Muscle of leg (tissue), 3 donors: ENCODE measurements at regions not wholly inside any gene's neighbourhood (a gene's known extent, or its start where the extent isn't known, plus 50 kb on each side); places are given as distances from the start of the nearest gene placed in this dataset.

Experiments
- DNase-seq: peaks from one replicate; pipeline ENCODE4 v3.0.0; 2013
- H3K27ac ChIP-seq: one replicate; pipeline ENCODE4 v1.5.1; 2013; ENCODE audit warnings: mild to moderate bottlenecking, low read length, control low read depth
- H3K27me3 ChIP-seq: one replicate; pipeline ENCODE4 v1.6.1; 2013; ENCODE audit warnings: low read length; ENCODE audit not compliant: control insufficient read depth, insufficient read depth
- H3K36me3 ChIP-seq: one replicate; pipeline ENCODE4 v1.6.1; 2013; ENCODE audit warnings: low read length; ENCODE audit not compliant: control insufficient read depth, insufficient read depth
- H3K4me1 ChIP-seq: one replicate; pipeline ENCODE4 v1.6.1; 2013; ENCODE audit warnings: low read length; ENCODE audit not compliant: control insufficient read depth, insufficient read depth
- H3K4me3 ChIP-seq: one replicate; pipeline ENCODE4 v1.5.1; 2013; ENCODE audit warnings: low read length, control low read depth
- H3K9me3 ChIP-seq: replicated peaks from 2 replicates; pipeline ENCODE4 v1.6.1; 2013; ENCODE audit warnings: low read depth, low read length; ENCODE audit not compliant: control insufficient read depth
- WGBS: methylation state at CpG from one replicate; pipeline ENCODE4 v1.1.5; 2013; ENCODE audit warnings: missing lambda C conversion rate; ENCODE audit not compliant: insufficient coverage; 5-methylcytosine and 5-hydroxymethylcytosine counted together

DNA sequence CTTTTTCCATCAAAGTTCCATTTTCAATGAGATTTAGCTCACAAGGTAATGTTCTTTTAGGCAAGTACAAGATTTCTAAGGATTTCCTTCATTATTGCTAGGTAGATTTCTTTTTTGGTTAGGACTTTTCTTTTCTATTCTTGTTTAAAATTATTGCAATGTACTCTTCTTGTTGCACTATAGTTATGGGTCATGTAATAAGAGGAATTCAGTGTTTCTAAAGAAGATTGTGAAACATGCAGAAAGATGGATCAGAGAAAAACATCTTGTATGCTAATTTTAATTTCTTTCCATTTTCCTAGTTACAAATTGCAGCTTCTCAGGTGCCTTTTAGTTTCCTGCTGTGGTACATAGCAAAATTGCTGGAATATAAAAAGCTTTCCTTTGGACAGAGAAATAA lies 56.1 kb downstream of the BTG1 start:
- Histone ChIP-seq H3K4me3 (no peak overlapping the region), H3K27me3 (no peaks in the 10 kb centered on the region), H3K36me3 (no peaks in the 10 kb centered on the region), H3K9me3 (no peaks in the 10 kb centered on the region), H3K27ac (no peak overlapping the region), H3K4me1 (no peaks in the 10 kb centered on the region)
- no peak for DNase-seq

DNA sequence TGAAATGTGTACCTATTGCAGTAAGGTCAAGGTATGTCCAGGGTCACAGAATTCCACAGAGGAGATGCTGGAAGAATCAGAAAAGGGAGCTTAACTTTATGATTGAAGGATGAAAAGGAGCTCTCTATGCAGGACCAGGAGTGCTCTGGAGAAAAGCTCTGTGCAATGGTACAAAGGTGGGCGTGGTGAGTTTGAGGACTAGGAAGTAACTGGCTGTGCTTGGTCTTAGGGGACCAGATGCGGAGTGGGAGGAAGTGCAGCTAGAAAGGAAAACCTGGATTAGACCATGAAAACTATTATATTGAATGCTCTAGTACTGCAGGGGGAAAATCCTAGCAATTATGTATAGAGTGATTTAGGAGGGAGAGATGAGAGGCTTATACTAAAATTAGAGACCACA lies 56.8 kb downstream of the BTG1 start:
- H3K27ac ChIP-seq, result no peak overlapping the region
- no peaks in the 10 kb centered on the region for H3K9me3 ChIP-seq
- no peaks in the 10 kb centered on the region for H3K36me3 ChIP-seq
- no CpG with 5 or more reads among the region's 2 CpGs for WGBS
- no peaks in the 10 kb centered on the region for H3K4me1 ChIP-seq
- no peak overlapping the region for H3K4me3 ChIP-seq
- DNase-seq, result peak; percentile 63
- H3K27me3 ChIP-seq, result no peaks in the 10 kb centered on the region

DNA sequence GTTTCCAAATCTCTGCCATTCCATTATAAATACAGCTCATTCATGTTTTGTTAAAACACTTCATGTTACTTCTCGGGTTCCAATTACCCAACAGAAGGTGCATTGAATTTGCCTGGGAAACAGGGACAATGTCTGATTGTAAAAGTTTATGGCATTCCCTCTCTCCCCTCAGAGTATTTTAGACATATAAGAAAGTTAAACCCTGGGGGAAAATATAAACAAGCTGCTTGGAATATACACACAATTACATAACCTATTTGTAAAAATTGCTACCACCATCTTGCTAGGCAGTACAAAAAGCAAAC lies 60.0 kb downstream of the BTG1 start:
- H3K9me3 ChIP-seq, result no peaks in the 10 kb centered on the region
- no peak for DNase-seq
- no peak overlapping the region for H3K4me3 ChIP-seq
- H3K4me1 ChIP-seq, result no peaks in the 10 kb centered on the region
- H3K27me3 ChIP-seq, result no peaks in the 10 kb centered on the region
- H3K27ac ChIP-seq, result no peak overlapping the region
- no CpG with 5 or more reads among the region's 1 CpG for WGBS
- no peaks in the 10 kb centered on the region for H3K36me3 ChIP-seq

DNA sequence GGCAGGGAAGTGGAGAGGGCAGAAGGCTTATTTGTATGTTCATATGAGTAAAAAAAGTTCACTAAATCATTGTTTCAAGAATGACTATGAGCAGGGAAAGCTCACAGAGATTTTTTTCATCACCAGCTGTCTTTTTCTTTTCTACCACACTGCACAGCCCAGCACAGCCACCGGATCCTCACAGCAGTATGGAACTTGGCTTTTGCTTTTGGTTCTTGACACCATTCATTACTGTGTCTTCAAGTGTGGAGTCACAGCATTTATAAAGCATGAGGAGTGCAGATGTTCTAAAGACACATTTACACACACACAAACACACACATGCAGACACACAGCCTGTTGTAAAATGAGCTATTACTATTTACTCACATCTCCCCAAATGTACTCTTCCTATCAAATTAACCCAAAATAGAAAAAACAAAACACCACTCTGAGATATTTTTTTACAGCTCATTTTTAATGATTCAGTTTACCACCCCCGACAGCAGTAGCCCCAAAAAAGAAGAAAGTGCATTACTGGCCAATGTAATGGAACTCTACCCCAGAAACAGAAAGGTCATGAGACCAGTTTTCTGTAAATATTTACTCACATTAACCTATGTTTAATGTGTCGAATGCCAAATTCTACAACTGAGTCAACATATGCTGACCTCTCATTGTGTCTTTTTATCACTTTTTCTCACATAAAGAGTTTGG lies 60.5 kb downstream of the BTG1 start:
- Histone ChIP-seq H3K4me3 (no peak overlapping the region), H3K4me1 (no peaks in the 10 kb centered on the region), H3K27me3 (no peaks in the 10 kb centered on the region), H3K27ac (no peak overlapping the region), H3K9me3 (no peaks in the 10 kb centered on the region), H3K36me3 (no peaks in the 10 kb centered on the region)
- peak; percentile 26 for DNase-seq
- 17% methylated on average over 1 of the region's 3 CpGs for WGBS

DNA sequence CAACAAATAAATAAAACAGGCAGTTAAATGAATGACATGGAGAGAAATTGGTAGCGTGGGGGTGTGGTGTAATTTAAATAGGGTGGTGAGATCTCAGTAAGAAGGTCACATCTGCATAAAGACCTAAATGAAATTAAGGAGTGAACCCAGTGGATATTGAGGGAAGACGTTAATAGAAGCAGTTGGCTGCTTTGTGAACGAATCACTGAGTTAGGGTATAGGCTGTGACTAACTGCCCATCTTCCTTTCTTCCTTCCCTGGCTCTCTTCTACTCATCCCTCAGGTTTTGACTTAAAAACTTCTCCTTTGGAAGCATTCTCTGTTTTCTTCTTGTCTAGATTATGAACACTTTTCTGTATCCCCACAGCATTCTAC lies 64.7 kb downstream of the BTG1 start:
- H3K4me3 ChIP-seq, result no peak overlapping the region
- no peaks in the 10 kb centered on the region for H3K36me3 ChIP-seq
- DNase-seq, result no peak
- no peaks in the 10 kb centered on the region for H3K4me1 ChIP-seq
- H3K9me3 ChIP-seq, result no peaks in the 10 kb centered on the region
- WGBS, result no CpG with 5 or more reads among the region's 3 CpGs
- H3K27me3 ChIP-seq, result no peaks in the 10 kb centered on the region
- no peak overlapping the region for H3K27ac ChIP-seq

DNA sequence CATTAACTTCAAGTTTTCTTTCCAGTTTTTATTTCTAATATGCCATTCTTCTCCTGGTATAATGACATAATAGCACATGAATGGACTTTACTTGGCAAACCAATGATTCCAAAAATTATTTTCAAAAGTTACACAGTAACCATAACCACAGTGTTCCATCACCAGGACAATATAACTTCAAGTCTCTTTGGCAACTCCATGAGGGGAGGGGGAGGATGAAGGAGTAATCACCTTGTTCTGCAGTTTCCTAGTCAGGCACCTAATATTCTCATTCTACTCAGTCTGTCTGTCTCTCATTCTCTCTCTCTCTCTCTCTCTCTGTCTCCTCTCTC lies 66.6 kb downstream of the BTG1 start:
- no peaks in the 10 kb centered on the region for H3K27me3 ChIP-seq
- no peak overlapping the region for H3K27ac ChIP-seq
- no peaks in the 10 kb centered on the region for H3K4me1 ChIP-seq

DNA sequence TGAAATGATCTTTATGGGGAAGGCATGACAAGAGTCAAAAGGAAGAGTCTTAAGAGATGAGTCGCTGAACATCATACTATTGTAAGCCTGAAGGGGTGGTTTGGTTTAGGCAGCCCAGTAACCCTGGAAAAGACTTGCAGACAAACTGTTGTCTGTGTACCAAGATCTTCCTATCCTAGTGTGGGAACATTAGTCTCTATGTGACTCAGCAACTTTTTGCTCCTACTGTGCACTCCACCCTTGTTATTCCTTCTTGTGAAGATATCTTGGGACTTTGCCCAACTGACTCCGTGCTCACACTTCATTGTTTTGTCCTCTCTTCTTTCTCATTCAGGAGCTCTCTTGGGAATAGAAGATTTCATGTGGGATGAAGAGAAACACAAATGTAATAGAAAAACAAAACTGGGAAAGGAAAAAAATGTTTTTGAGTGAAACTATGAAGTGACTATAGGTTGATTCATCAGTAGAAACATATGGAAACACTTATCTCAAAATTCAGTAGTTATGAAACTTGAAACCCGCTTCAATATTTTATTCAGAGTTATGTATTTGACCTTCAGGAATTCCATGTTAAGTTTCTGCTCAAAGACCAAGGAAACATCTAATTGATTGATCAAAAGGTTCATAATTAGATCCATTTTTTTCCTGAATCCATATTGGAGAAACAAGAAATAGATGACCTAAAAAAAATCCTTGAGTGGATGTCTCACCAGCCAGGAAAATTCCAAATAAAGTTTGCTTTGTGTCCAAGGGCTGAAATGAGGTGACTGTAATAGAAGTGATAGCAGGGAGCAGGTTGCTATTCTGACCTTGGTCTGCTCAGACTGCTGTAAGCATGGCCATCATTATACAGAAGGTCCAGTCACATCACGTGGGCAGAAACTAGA lies 67.2 kb downstream of the BTG1 start:
- Histone ChIP-seq H3K27ac (no peak overlapping the region), H3K36me3 (no peaks in the 10 kb centered on the region), H3K9me3 (no peaks in the 10 kb centered on the region), H3K4me3 (no peak overlapping the region), H3K4me1 (no peaks in the 10 kb centered on the region), H3K27me3 (no peaks in the 10 kb centered on the region)
- peak; percentile 86 for DNase-seq
- no CpG with 5 or more reads among the region's 4 CpGs for WGBS

More for the DNA sequence above, 66.6 kb downstream of the BTG1 start:
- H3K36me3 ChIP-seq, result no peaks in the 10 kb centered on the region
- no peak for DNase-seq
- H3K4me3 ChIP-seq, result no peak overlapping the region
- no peaks in the 10 kb centered on the region for H3K9me3 ChIP-seq

DNA sequence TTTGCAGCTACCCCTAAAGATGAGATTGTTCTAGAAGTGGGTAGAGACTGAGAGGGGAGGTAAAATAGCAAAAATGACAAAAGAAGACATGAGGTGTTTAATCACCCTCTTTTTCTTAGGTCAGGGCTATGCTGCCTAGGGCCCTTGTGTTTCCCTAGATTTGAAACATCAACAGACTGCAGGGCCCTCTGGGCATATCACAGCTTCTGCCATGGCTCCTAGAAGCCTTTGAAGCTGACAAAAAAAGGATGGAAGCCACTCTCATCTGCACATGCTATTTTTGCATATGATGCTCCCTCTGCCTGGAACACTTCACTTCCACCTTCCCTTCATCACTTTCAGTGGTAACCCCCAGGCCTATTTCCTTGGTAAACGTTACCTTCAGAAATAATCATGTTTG lies 68.1 kb downstream of the BTG1 start:
- Histone ChIP-seq H3K36me3 (no peaks in the 10 kb centered on the region), H3K4me3 (no peak overlapping the region), H3K4me1 (no peaks in the 10 kb centered on the region), H3K27me3 (no peaks in the 10 kb centered on the region), H3K9me3 (no peaks in the 10 kb centered on the region), H3K27ac (no peak overlapping the region)
- DNase-seq, result no peak
- 89% methylated on average over 1 of the region's 1 CpG for WGBS

DNA sequence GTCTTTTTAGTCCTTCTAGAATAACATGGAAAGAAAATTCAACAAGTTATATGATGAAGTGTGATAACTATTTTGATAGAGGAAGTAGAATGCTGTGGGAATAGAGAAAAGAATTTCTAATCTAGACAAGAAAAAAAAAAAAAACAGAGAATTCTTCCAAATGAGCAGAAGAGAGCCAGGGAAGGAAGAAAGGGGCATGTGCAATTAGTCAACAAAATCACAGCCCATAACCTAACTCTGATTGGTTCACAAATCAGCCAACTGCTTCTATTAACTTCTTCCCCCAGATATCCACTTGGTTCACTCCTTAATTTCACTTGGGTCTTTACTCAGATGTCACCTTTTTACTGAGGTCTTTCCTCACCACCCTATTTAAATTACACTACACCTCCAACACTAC lies 69.5 kb downstream of the BTG1 start:
- H3K27me3 ChIP-seq, result no peaks in the 10 kb centered on the region
- no peaks in the 10 kb centered on the region for H3K4me1 ChIP-seq
- H3K4me3 ChIP-seq, result no peak overlapping the region
- no peak for DNase-seq
- H3K27ac ChIP-seq, result no peak overlapping the region
- no peaks in the 10 kb centered on the region for H3K36me3 ChIP-seq
- no peaks in the 10 kb centered on the region for H3K9me3 ChIP-seq

DNA sequence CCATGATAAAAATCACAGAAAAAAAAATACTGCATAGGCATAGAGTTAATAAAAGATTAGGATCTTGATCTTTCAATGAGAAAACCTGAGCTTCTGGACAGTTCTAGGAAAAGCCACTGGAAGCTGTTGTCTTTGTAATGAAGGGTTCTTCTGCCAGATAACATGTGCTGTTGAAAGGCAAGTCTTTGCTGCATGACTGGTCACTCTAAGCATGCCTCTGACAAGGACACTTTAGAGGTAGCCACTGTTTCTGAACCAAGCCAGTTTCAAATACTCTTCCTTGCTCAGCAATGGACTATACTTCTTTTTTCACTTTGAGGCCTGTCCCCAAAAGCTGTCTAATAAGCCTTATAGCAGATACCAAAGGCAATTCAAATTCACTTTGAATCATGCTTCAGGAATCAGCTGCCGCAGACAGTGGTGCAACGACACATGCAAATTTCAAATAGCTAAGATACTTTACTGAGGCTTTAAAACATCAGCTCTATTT lies 70.2 kb downstream of the BTG1 start:
- Histone ChIP-seq H3K9me3 (no peaks in the 10 kb centered on the region), H3K4me1 (no peaks in the 10 kb centered on the region), H3K4me3 (no peak overlapping the region), H3K27ac (no peak overlapping the region), H3K36me3 (no peaks in the 10 kb centered on the region), H3K27me3 (no peaks in the 10 kb centered on the region)
- no peak for DNase-seq
- WGBS, result 94% methylated on average over 2 of the region's 2 CpGs

DNA sequence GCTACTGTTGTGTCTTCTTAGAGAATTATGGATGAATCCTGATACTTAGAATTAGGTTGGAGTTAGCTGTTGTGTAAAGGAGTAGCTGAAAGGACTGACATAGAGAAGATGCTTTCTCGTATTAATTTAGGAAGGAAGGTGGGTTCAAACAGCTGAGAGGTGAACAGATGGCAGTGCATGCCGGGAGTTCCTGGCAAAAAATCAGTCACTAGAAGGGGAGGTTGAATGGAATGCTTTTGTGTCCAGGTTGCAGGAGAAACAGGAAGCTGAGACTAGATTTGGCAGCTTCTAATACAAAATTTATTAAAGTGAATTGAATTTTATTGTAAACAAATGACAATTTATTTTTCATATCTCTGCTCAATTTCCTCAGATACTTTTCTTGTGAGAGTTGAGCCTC lies 70.8 kb downstream of the BTG1 start:
- WGBS, result 43% methylated on average over 2 of the region's 2 CpGs
- H3K4me1 ChIP-seq, result no peaks in the 10 kb centered on the region
- H3K4me3 ChIP-seq, result no peak overlapping the region
- DNase-seq, result no peak
- H3K27me3 ChIP-seq, result no peaks in the 10 kb centered on the region
- H3K9me3 ChIP-seq, result no peaks in the 10 kb centered on the region
- H3K27ac ChIP-seq, result no peak overlapping the region
- no peaks in the 10 kb centered on the region for H3K36me3 ChIP-seq
